Astrocyte (in vitro differentiated cells and primary cell): ENCODE measurements at regions not wholly inside any gene's neighbourhood (a gene's known extent, or its start where the extent isn't known, plus 50 kb on each side); places are given as distances from the start of the nearest gene placed in this dataset.

Experiments used
- DNase-seq: peaks from one replicate; pipeline ENCODE4 v3.0.0-alpha.2; 2010; ENCODE audit warnings: low read depth
- FAIRE-seq: peaks from 2 replicates; lab custom pipeline; 2011; peaks lifted over from hg19 to GRCh38; lab: Jason Lieb, UNC
- H2AFZ ChIP-seq: 2 replicates; pipeline ENCODE4 v1.6.0; 2012; ENCODE audit warnings: low read depth, low read length, inconsistent platforms
- H3K27ac ChIP-seq: 2 replicates; pipeline ENCODE4 v1.5.1; 2011; ENCODE audit warnings: low read depth, low read length, inconsistent platforms
- H3K27me3 ChIP-seq: 2 replicates; pipeline ENCODE4 v1.6.0; 2011; ENCODE audit warnings: low read length, inconsistent platforms; ENCODE audit not compliant: insufficient read depth
- H3K36me3 ChIP-seq: 2 replicates; pipeline ENCODE4 v1.5.1; 2011; ENCODE audit warnings: low read length, inconsistent platforms; ENCODE audit not compliant: insufficient read depth
- H3K4me1 ChIP-seq: 2 replicates; pipeline ENCODE4 v1.5.1; 2011; ENCODE audit warnings: low read length, inconsistent platforms; ENCODE audit not compliant: insufficient read depth
- H3K4me2 ChIP-seq: 2 replicates; pipeline ENCODE4 v1.6.0; 2012; ENCODE audit warnings: low read length, inconsistent platforms
- H3K4me3 ChIP-seq: 2 replicates; pipeline ENCODE4 v1.5.1; 2011; ENCODE audit warnings: low read depth, mild to moderate bottlenecking, low read length, inconsistent platforms; ENCODE audit not compliant: insufficient read depth
- H3K79me2 ChIP-seq: 2 replicates; pipeline ENCODE4 v1.6.0; 2012; ENCODE audit warnings: mild to moderate bottlenecking, low read length, inconsistent platforms; ENCODE audit not compliant: insufficient read depth
- H3K9ac ChIP-seq: 2 replicates; pipeline ENCODE4 v1.6.0; 2012; ENCODE audit warnings: mild to moderate bottlenecking, low read length, inconsistent platforms
- H3K9me3 ChIP-seq: 2 replicates; pipeline ENCODE4 v1.5.1; 2012; ENCODE audit warnings: low read depth, mild to moderate bottlenecking, low read length, inconsistent platforms; ENCODE audit not compliant: insufficient read depth
- H4K20me1 ChIP-seq: 2 replicates; pipeline ENCODE4 v1.6.0; 2012; ENCODE audit warnings: low read length, inconsistent platforms; ENCODE audit not compliant: insufficient read depth
- H3K27ac Mint-ChIP-seq: one replicate; pipeline ENCODE4 v1.8.0; 2021; ENCODE audit warnings: mild to moderate bottlenecking, mixed read lengths; ENCODE audit not compliant: unreplicated experiment
- H3K27me3 Mint-ChIP-seq: one replicate; pipeline ENCODE4 v1.8.0; 2021; ENCODE audit warnings: low read depth, mixed read lengths; ENCODE audit not compliant: unreplicated experiment
- H3K36me3 Mint-ChIP-seq: one replicate; pipeline ENCODE4 v1.8.0; 2021; ENCODE audit warnings: low read depth, mixed read lengths; ENCODE audit not compliant: unreplicated experiment
- H3K4me1 Mint-ChIP-seq: one replicate; pipeline ENCODE4 v1.8.0; 2021; ENCODE audit warnings: low read depth, mixed read lengths; ENCODE audit not compliant: unreplicated experiment
- H3K4me3 Mint-ChIP-seq: one replicate; pipeline ENCODE4 v1.8.0; 2021; ENCODE audit warnings: mild to moderate bottlenecking, moderate library complexity, mixed read lengths; ENCODE audit not compliant: unreplicated experiment
- H3K9me3 Mint-ChIP-seq: one replicate; pipeline ENCODE4 v1.8.0; 2021; ENCODE audit warnings: mild to moderate bottlenecking, mixed read lengths; ENCODE audit not compliant: unreplicated experiment
- CTCF ChIP-seq: IDR thresholded peaks from 2 replicates; pipeline ENCODE4 v1.5.1; 2011; ENCODE audit warnings: low read depth, mild to moderate bottlenecking, inconsistent platforms, low read length, moderate library complexity; ENCODE audit not compliant: insufficient read depth
- EZH2 ChIP-seq: IDR thresholded peaks from 2 replicates; pipeline ENCODE4 v1.6.1; 2012; ENCODE audit warnings: mild to moderate bottlenecking, low read length, inconsistent platforms; ENCODE audit not compliant: insufficient read depth

GRCh38 chr2:185894223-185894622, 155.6 kb downstream of the FSIP2 start:
- H3K4me1 Mint-ChIP-seq, result no peaks in the 10 kb centered on the region
- Histone ChIP-seq H3K4me3 (no peak overlapping the region), H3K9me3 (no peaks in the 10 kb centered on the region), H3K4me1 (no peaks in the 10 kb centered on the region), H3K9ac (no peak overlapping the region), H2AFZ (no peak overlapping the region), H3K27ac (no peak overlapping the region), H3K4me2 (no peak overlapping the region), H3K36me3 (no peaks in the 10 kb centered on the region), H3K27me3 (no peaks in the 10 kb centered on the region), H4K20me1 (no peaks in the 10 kb centered on the region), H3K79me2 (no peaks in the 10 kb centered on the region)
- no peaks in the 10 kb centered on the region for H3K36me3 Mint-ChIP-seq
- H3K27ac Mint-ChIP-seq, result no peak overlapping the region
- no peak overlapping the region for H3K4me3 Mint-ChIP-seq
- no peak for TF ChIP-seq CTCF
- no peak for TF ChIP-seq EZH2
- H3K27me3 Mint-ChIP-seq, result no peaks in the 10 kb centered on the region
- H3K9me3 Mint-ChIP-seq, result no peaks in the 10 kb centered on the region
- FAIRE-seq (no peak), DNase-seq (no peak)

GRCh38 chr2:185895828-185896693, 157.5 kb downstream of the FSIP2 start:
- no peaks in the 10 kb centered on the region for H3K27me3 ChIP-seq
- H3K4me1 ChIP-seq, result no peaks in the 10 kb centered on the region
- no peak overlapping the region for H3K27ac ChIP-seq
- Mint-ChIP-seq H3K27ac (no peak overlapping the region), H3K4me3 (no peak overlapping the region), H3K9me3 (no peaks in the 10 kb centered on the region), H3K4me1 (no peaks in the 10 kb centered on the region), H3K36me3 (no peaks in the 10 kb centered on the region), H3K27me3 (no peaks in the 10 kb centered on the region)
- DNase-seq (no peak), FAIRE-seq (no peak)
- TF ChIP-seq CTCF (no peak), EZH2 (no peak)
- H2AFZ ChIP-seq, result no peak overlapping the region
- no peaks in the 10 kb centered on the region for H3K79me2 ChIP-seq
- H3K4me3 ChIP-seq, result no peak overlapping the region
- no peak overlapping the region for H3K4me2 ChIP-seq
- H4K20me1 ChIP-seq, result no peaks in the 10 kb centered on the region
- no peak overlapping the region for H3K9ac ChIP-seq
- H3K36me3 ChIP-seq, result no peaks in the 10 kb centered on the region
- H3K9me3 ChIP-seq, result no peaks in the 10 kb centered on the region

GRCh38 chr2:185899366-185899765, 160.8 kb downstream of the FSIP2 start:
- TF ChIP-seq CTCF (no peak), EZH2 (no peak)
- H3K36me3 Mint-ChIP-seq, result no peaks in the 10 kb centered on the region
- H3K27me3 ChIP-seq, result no peaks in the 10 kb centered on the region

More at GRCh38 chr2:185899366-185899765, 160.8 kb downstream of the FSIP2 start:
- Histone ChIP-seq H3K36me3 (no peaks in the 10 kb centered on the region), H3K79me2 (no peaks in the 10 kb centered on the region), H4K20me1 (no peaks in the 10 kb centered on the region), H3K4me3 (no peak overlapping the region), H2AFZ (no peak overlapping the region), H3K4me2 (no peak overlapping the region), H3K27ac (no peak overlapping the region), H3K9ac (no peak overlapping the region), H3K9me3 (no peaks in the 10 kb centered on the region), H3K4me1 (no peaks in the 10 kb centered on the region)
- H3K27ac Mint-ChIP-seq, result no peak overlapping the region
- no peak overlapping the region for H3K4me3 Mint-ChIP-seq
- no peaks in the 10 kb centered on the region for H3K4me1 Mint-ChIP-seq
- H3K27me3 Mint-ChIP-seq, result no peaks in the 10 kb centered on the region
- DNase-seq (no peak), FAIRE-seq (no peak)
- H3K9me3 Mint-ChIP-seq, result no peaks in the 10 kb centered on the region
